HG02759 (cell line): ENCODE measurements at regions not wholly inside any gene's neighbourhood (a gene's known extent, or its start where the extent isn't known, plus 50 kb on each side); places are given as distances from the start of the nearest gene placed in this dataset.
A peak's percentile ranks its signal among the peaks of the same experiment; 100 is the strongest.
"Not testable (repeated sequence)": the region's sequence is repeated elsewhere in the genome, so short reads cannot be mapped to it uniquely, and the experiment has no call there.

Source experiments
- ATAC-seq: cut with Tn5 transposase; IDR thresholded peaks from one replicate; pipeline ENCODE4 v1.9.1; 2021; ENCODE audit warnings: mild to moderate bottlenecking, moderate library complexity; ENCODE audit not compliant: unreplicated experiment

DNA sequence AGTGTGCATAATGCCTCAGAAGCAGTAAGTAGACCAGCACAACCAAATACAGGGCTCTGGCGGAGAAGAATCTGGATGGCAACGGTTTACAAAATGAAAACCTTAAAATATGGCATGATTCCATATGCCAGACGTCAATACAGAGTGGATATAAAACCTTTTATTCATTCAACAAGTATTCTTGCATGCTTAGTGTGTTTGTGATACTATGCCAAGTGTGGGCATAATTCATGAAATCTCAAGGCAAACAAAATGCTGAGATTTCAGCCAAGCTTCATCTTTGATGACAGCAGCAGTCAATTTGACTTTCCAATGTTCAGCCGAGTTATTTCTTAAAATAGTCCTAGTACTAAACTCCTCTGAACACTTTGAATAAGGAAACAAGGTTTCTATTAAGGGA is 119.4 kb downstream of the CD24 start:
- ATAC-seq, result no peak

DNA sequence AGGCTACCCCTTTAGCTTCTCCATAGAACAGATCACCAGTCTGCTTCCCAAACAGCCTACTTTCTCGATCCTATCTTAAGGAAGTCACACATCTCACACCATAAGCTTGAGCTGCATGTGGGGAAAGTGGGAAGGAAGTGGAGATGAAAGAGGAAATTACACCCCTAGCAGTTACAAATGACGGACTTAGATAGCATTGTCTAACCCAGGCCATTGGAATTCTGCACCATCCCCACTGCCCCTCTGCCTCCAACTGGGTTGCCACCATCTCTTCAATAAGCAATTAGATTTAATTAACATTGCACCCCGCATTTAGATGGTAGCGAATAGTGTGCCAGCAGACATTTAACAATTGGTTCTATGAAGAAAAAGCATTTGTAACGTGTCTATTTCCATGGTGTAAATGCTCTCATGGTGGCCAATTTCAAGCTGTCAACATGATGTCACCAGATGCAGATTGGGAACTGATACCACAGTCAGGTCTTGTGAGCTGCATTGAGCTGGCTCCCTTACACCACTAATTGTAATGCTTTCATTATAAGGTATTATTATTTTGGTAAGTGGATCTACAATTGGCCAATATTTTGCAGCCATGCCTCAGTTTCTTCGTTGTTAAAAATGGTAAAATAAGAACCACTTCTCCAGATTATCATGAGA is 124.7 kb downstream of the CD24 start:
- no peak for ATAC-seq

DNA sequence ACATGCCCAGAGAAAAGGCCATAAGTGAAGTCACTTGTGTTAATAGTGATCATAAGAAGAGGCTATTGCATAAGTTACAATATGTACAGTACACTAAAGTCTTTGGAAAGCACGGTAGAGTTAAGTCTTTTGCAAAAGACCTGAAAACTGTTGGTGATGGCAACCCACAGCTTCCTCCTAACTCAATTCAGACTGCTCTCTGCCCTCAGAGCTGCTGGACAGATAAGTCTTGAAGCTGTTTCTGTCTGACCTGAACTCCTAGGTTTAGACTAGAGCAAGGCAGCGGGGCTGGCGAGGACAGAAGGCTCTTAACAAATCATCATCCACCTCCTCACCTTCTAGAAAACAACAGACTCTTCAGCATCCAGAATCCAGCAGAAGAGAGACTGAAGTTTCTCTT is 125.4 kb downstream of the CD24 start:
- ATAC-seq, result no peak

DNA sequence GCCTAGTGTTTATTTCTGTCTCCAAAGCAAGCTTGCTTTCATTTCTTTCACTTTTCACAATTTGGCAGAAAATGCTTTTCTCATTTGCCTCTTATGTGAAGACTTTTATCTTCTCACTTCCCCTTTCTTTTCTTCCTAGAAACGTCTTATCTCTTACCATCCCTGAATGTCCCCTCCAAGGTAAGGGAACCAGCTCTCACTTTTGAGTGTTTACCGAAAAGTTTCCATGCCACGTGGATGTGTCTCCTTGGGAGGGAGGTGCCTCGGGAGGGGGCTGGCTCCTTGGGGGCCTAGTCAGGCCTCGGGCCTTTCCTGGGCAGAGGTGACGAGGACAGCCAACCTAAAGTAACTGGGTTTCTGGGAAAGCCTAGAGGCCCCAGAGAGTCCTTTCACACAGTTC is 127.4 kb downstream of the CD24 start:
- peak; percentile 36 for ATAC-seq

DNA sequence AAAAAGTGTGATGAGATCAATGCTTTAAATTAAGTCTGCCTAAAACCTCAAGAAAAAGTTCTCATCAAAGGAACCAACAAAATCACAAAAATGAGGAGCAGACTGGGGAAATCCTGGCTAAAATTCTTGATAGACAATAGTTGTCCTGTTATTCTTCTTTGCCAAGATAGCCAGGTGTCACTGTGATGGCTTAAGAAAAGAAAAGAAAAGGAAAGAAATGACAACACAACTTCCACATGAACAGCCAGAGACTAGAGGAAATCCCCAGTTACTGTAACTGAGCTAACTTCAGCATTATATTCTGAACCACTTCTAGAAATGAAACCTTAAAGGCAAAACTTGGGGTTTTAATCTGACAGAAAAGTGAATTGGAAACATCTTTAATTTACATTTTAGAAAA is 129.6 kb downstream of the CD24 start:
- ATAC-seq, result peak; percentile 79

DNA sequence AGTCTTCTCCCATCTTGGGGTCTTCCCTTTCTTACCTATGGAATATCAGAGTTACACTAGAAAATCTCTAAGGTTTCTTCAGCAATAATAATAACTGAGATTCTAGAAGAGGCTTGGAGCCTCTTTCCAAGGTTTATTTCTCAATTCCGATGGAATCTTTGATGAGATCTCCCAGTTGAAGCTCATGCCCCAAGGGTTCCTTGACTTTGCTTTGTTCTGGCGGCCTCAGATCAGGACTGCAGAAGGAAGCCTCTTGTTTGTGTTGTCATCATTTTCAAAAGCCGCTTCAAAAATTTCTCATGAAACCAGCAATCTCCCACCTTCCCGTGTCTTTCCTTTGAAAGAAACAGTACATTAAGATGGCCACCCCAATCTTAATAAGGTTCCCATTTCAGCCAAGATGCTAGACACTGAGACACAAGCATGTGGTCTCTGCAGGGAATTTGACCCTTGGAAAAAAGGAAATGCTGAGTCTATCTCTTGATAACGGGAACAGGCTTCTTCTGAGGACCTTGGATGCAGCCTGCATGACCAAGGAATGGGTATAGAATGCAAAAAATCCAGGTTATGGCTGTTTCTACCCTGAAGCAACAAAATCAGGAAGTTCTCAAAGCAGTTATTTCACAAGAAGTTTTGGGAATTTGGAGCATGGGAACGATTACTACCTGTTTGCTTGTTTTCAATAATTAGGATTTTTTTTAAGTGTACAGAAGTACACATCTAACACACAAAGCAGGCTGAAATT is 141.6 kb downstream of the CD24 start:
- no peak for ATAC-seq

DNA sequence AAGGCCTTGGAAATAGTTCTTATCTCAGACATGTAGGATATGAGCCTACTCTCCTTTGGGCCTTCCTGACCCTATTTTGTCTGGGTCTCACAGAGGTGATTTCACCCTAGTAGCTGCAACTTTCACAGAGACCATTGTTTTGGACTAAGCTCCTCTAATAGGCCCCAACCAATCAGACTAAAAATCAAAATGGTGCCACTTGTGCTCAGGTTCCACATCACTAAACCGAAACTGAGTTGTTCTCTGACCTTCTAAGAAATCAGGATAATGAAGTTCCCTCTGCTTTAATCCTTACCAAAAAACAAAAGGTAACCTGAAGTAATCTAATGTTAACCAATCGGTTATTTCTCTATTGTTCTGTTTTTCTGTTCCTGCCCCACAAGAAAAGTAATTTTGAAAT is 143.6 kb downstream of the CD24 start:
- no peak for ATAC-seq

DNA sequence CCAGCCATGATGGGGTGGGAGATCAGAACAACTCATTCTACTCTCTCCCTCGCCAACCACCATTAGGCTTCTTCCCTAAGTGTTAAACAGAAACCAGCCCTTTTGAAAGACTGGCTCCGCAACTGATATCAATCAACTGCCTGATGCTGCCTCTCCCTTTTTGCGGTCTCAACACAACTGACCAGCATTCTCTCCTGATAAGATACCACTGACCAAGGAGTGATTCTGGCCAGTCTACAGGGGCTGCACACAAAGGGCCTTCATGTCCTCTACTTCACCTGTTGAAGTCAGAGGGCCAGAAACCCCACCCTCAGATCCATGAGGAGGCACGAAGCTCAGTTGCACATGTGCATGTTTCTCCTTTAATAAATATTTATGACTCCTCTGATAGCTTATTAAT is 145.1 kb downstream of the CD24 start:
- ATAC-seq, result no peak

DNA sequence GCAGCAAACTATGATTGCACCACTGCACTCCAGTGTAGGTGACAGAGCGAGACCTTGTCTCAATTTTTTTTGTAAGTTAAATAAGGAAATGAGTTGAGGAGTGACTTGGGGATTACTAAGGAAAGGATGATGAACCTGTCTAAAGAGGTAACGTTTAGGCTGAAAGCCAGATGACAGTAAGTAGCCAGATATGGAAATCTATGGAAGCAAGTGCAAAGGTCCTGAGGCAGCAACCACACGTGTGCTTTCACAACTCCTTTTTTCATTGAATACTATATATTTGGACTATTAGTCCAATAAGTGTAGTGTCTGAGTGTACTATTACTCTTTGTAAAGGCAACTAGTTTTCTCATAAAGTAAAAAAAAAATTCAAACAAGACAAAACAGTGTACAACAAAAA is 147.4 kb downstream of the CD24 start:
- no peak for ATAC-seq

DNA sequence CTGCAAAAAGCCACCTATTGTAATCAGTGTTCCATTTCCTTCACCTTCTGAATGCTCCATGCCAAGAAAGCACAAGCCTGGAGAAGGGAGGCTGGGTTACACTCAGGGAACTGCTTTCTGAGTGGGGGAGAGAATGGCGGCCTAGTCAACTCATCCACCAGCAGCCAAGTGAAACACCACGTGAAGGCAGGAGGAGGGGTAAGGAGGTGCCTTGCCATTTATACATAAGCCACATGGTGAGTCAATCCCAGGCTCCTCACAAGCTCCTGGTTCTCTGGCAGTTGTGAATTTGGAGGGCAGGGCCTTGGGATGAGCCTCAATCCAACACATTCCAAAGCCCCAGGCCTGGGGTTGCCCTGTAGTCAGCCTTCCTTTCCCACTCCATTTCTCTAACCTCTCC is 149.4 kb downstream of the CD24 start:
- ATAC-seq, result no peak

DNA sequence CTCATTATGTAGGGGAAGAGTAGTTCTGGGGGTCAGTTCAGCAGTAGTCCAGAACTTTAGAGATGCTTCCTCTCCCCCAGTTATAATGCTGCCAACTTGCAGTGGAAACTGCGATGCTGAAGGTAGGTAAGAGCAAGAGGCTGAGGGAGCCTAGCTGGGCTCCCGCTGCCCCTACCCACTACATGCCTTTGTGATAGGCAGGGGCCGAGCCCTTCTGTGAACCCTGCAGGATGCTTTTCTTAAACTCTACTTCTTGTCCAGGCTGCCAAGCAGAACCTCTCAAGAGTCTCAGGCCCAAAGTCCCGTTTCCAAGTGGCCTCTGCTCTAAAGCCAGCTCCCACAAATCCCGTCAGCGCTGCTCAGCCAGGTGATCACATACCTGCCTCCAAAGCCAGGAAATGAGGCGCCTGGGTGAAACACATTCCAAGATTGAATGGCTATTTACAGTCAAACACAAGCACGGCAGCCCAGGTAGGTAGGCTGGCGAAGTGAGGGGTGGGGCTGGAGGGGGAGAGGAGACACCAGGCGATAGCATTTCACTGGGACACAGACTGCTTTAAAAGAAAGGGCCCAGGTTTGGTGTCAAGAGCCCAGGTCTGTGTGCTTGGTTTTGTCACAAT is 150.7 kb downstream of the CD24 start:
- no peak for ATAC-seq

DNA sequence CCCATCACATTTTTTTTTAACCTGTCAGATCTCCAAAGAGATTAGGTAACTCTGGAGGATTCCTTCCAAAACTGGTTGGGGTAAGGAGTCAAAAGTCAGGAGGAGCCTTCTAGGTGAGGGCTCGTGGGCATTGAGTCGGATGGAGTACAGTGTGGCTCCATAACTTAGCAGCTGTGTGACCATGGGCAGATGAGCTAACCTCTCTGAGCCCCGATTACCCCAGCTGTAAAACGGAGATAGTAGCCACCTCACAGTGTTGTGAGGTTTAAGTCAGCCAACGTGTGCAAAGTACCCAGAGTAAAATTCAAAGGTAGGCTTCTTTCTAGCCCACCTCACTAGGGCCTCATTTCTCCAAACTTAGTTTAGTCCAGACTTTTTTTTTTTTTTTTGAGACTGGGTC is 151.5 kb downstream of the CD24 start:
- ATAC-seq, result no peak

DNA sequence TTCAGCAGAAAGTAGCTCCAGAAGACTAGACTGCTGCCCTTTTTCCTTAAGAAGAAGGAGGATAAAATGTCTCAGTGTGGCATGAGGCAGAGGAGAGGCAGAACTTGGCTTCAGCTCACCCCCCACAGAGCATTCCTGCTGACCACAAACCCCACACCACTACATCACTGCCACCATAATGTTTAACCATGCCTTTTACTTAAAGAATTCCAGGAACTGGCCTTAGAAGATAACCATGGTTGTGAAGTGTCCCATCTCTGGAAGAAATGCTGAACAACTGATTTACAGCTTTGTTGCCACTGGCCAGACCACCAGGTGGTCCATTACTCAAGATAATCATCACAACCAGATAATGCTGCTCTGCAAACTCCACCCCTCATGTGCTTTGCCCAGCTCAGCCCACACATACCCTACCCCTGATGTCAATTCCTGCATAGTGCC is 154.1 kb downstream of the CD24 start:
- no peak for ATAC-seq

DNA sequence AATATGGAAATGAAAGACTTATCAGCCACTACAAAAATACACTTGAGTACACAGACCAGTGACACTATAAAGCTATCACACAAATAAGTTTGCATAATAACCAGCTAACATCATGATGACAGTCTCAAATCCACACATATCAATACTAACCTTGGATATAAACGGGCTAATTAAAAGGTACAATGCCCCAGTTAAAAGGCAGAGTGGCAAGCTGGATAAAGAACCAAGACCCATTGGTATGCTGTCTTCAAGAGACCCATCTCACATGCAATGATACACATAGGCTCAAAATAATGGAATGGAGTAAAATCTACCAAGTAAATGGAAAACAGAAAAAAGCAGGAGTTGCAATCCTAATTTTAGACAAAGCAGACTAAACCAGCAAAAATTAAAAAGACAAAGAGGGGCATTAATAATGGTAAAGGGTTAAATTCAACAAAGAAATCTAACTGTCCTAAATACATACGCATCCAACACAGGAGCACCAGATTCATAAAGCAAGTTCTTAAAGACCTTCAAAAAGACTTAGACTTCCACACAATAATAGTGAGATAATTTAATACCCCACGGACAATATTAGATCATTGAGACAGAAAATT is 163.3 kb downstream of the CD24 start:
- ATAC-seq, result no peak

DNA sequence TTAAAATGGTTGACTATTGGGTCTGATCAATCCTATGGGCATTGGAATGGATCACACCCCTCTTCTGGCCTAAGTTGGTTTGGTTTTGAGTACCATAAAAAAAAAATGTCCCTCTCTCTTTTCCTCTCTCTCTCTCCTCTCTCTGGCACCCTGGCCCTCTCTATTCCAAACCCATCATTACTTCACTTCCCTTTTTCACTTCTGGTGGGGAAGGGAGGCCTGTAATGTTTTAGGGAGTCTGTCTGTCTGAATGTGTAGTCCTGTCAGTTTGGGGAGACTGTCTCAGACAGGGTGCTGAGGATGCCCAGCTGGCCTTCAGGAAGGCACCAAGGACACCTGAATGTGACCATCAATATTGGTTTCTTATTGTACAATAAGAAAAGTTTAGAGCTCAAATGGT is 165.8 kb downstream of the CD24 start:
- no peak for ATAC-seq

DNA sequence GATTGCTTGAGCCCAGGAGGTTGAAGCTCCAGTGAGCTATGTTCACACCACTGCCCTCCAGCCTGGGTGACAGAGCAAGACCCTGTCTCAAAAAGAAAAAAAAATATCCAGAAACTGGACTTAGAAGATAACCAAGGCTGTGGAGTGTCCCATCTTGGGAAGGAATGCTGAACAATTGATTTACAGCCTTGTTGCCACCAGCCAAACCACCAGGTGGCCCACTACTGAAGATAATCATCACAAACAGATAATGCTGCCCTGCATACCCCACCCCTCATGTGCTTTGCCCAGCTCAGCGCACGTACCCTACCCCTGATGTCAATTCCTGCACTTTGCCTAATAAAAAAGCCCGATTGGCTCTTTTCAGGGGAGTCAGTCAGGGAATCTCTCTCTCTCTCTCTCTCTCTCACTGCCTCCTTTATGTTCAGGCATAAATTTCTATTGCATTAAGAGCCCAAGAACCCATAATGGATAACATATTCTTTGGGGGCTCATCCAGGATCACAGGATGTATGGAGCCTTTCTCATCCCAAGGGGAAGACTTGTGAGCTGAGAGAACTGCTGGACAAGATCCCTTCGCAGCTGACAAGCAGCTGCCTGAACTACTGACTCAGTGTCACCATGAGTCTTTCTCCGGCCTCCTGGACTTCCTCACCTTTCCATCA is 166.4 kb downstream of the CD24 start:
- ATAC-seq, result no peak

DNA sequence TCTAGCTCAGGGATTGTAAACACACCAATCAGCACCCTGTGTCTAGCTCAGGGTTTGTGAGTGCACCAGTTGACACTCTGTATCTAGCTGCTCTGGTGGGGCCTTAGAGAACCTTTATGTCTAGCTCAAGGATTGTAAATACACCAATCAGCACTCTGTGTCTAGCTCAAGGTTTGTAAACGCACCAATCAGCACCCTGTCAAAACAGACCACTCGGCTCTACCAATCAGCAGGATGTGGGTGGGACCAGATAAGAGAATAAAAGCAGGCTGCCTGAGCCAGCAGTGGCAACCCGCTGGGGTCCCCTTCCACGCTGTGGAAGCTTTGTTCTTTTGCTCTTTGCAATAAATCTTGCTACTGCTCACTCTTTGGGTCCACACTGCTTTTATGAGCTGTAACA is 168.3 kb downstream of the CD24 start:
- not testable (repeated sequence) for ATAC-seq

DNA sequence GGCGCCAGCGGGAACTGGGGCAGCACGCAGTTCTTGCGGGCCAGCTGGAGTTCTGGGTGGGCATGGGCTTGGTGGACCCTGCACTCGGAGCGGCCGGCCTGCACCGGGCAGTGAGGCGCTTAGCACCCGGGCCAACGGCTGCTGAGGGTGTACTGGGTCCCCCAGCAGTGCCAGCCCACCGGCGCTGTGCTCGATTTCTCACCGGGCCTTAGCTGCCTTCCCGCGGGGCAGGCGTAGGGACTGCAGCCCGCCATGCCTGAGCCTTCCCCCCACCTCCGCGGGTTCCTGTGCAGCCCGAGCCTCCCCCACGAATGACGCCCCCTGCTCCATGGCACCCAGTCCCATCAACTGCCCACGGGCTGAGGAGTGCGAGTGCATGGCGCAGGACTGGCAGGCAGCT is 168.8 kb downstream of the CD24 start:
- ATAC-seq, result no peak

DNA sequence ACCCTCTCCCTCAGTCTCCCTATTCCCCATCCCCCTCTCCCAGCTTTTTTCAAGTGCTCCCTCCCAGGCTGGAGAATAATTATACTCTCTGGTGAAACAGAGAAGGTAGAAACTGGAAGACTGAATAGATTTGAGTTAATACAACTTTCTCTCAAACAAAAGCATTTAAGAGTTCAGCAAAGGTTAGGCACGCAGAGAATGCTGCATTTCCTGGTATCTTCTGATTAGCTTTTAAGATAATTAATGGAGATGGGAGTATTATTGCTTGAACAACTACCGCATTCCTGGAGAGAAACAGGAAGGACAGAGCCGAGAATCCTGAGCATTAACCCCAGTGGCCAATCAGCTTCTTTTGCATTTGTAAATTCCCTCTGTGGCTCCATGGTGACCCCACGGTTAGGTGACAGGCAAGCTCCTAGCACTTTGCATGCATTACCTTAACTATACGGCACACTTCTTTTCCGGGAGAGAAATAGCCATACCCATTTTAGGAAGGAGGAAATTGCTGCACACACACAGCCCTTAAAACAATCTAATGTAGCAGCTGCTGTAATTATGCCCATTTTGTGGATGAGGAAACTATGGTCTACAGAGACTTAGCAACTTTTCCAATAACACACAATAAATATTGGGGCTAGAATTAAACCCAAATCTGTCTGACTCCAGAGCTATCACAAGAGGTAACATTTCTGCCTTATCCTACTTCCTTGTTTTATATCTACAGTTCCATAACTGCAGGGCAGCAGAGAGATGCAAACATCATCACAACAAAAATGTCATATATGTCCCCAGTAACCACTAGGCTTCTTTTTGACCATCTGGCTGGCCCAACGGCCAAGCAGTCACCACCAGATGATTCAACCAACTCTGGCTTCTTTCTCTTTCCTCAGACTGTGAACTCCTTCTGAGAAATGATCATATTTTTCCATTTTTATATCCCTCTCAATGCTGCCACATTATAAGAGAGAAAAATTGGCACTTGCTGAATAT is 169.9 kb downstream of the CD24 start:
- no peak for ATAC-seq

DNA sequence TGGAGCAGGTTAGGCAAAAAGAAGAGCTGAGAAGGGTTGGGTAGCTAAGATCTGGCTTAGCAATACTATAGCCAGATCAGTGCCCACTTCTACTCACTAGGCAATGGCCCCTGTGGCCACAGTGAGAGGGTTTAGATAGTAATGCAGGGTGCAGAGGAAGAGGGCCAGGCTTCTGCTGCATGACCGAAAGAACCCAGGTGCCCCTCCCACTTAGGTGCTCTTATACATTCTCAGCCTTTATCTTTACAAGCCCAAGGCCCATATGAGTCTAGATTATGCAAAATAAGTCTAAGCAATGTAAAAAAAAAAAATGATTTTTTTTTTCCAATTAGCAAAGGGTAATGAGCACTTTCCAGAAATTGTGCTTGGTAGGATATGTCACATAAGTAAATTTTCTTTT is 171.3 kb downstream of the CD24 start:
- no peak for ATAC-seq
